Skeletal muscle satellite cell (primary cell): ENCODE measurements at regions not wholly inside any gene's neighbourhood (a gene's known extent, or its start where the extent isn't known, plus 50 kb on each side); places are given as distances from the start of the nearest gene placed in this dataset.

ENCODE experiments used
- H3K27me3 ChIP-seq: 2 replicates; pipeline ENCODE4 v1.7.0; 2013; ENCODE audit warnings: low read length; ENCODE audit not compliant: control insufficient read depth, insufficient read depth
- H3K36me3 ChIP-seq: 2 replicates; pipeline ENCODE4 v1.7.0; 2013; ENCODE audit warnings: mild to moderate bottlenecking, control low read depth, low read length; ENCODE audit not compliant: insufficient read depth
- H3K4me1 ChIP-seq: 2 replicates; pipeline ENCODE4 v1.7.0; 2013; ENCODE audit warnings: low read length; ENCODE audit not compliant: control insufficient read depth, insufficient read depth
- H3K4me2 ChIP-seq: 2 replicates; pipeline ENCODE4 v1.7.0; 2013; ENCODE audit warnings: mild to moderate bottlenecking, low read length
- H3K4me3 ChIP-seq: 2 replicates; pipeline ENCODE4 v1.7.0; 2013; ENCODE audit warnings: low read length
- H3K9ac ChIP-seq: 2 replicates; pipeline ENCODE4 v1.7.0; 2013; ENCODE audit warnings: mild to moderate bottlenecking, low read depth, low read length, moderate library complexity
- H3K9me3 ChIP-seq: replicated peaks from 2 replicates; pipeline ENCODE4 v1.7.0; 2013; ENCODE audit warnings: mild to moderate bottlenecking, control low read depth, low read length

GRCh38 chr7:16063221-16063620 is 358.1 kb downstream of the CRPPA start:
- Histone ChIP-seq H3K9me3 (no peaks in the 10 kb centered on the region), H3K4me3 (no peak overlapping the region), H3K9ac (no peak overlapping the region), H3K4me2 (no peak overlapping the region), H3K27me3 (peaks cover 6% of the 10 kb centered on the region), H3K4me1 (peaks cover 42% of the 10 kb centered on the region), H3K36me3 (no peaks in the 10 kb centered on the region)

- H3K27me3 ChIP-seq, result peaks cover 6% of the 10 kb centered on the region
- peak overlapping the region; percentile 17 for H3K4me3 ChIP-seq
- no peaks in the 10 kb centered on the region for H3K9me3 ChIP-seq
- peak overlapping the region; percentile 66 for H3K4me2 ChIP-seq
- no peaks in the 10 kb centered on the region for H3K36me3 ChIP-seq
- H3K4me1 ChIP-seq, result peaks cover 38% of the 10 kb centered on the region
- H3K9ac ChIP-seq, result peak overlapping the region; percentile 38
Observed at GRCh38 chr7:16062269-16062668, 359.1 kb downstream of the CRPPA start.

GRCh38 chr7:16061630-16062029 is 359.7 kb downstream of the CRPPA start:
- Histone ChIP-seq H3K4me3 (peak overlapping the region; percentile 17), H3K9ac (peak overlapping the region; percentile 38), H3K36me3 (no peaks in the 10 kb centered on the region), H3K4me2 (peak overlapping the region; percentile 66), H3K4me1 (peaks cover 31% of the 10 kb centered on the region), H3K9me3 (no peaks in the 10 kb centered on the region), H3K27me3 (peaks cover 6% of the 10 kb centered on the region)

GRCh38 chr7:16061011-16061410 is 360.3 kb downstream of the CRPPA start:
- peaks cover 25% of the 10 kb centered on the region for H3K4me1 ChIP-seq
- no peak overlapping the region for H3K4me2 ChIP-seq
- no peaks in the 10 kb centered on the region for H3K36me3 ChIP-seq
- H3K9ac ChIP-seq, result no peak overlapping the region
- H3K9me3 ChIP-seq, result no peaks in the 10 kb centered on the region
- peaks cover 6% of the 10 kb centered on the region for H3K27me3 ChIP-seq
- no peak overlapping the region for H3K4me3 ChIP-seq

- no peaks in the 10 kb centered on the region for H3K9me3 ChIP-seq
- H3K4me1 ChIP-seq, result peaks cover 24% of the 10 kb centered on the region
- no peak overlapping the region for H3K4me2 ChIP-seq
- no peak overlapping the region for H3K4me3 ChIP-seq
- no peaks in the 10 kb centered on the region for H3K36me3 ChIP-seq
- H3K9ac ChIP-seq, result no peak overlapping the region
- H3K27me3 ChIP-seq, result peaks cover 6% of the 10 kb centered on the region
Observed at GRCh38 chr7:16060502-16060901, 360.8 kb downstream of the CRPPA start.

GRCh38 chr7:16055263-16055976 is 365.9 kb downstream of the CRPPA start:
- no peaks in the 10 kb centered on the region for H3K36me3 ChIP-seq
- H3K4me2 ChIP-seq, result no peak overlapping the region
- H3K4me1 ChIP-seq, result peaks cover 8% of the 10 kb centered on the region
- no peaks in the 10 kb centered on the region for H3K9me3 ChIP-seq
- H3K4me3 ChIP-seq, result no peak overlapping the region
- H3K27me3 ChIP-seq, result no peaks in the 10 kb centered on the region
- H3K9ac ChIP-seq, result no peak overlapping the region

GRCh38 chr7:16051561-16052255 is 365.2 kb upstream of the MEOX2 start:
- Histone ChIP-seq H3K36me3 (no peaks in the 10 kb centered on the region), H3K4me3 (no peak overlapping the region), H3K4me2 (peak overlapping the region; percentile 33), H3K4me1 (peaks cover 8% of the 10 kb centered on the region), H3K27me3 (peaks cover 4% of the 10 kb centered on the region), H3K9me3 (no peaks in the 10 kb centered on the region), H3K9ac (no peak overlapping the region)

- H3K4me1 ChIP-seq, result no peaks in the 10 kb centered on the region
- peaks cover 4% of the 10 kb centered on the region for H3K27me3 ChIP-seq
- H3K4me2 ChIP-seq, result no peak overlapping the region
- no peak overlapping the region for H3K4me3 ChIP-seq
- no peak overlapping the region for H3K9ac ChIP-seq
- no peaks in the 10 kb centered on the region for H3K36me3 ChIP-seq
- no peaks in the 10 kb centered on the region for H3K9me3 ChIP-seq
Observed at GRCh38 chr7:16046041-16046440, 359.6 kb upstream of the MEOX2 start.

- H3K9ac ChIP-seq, result no peak overlapping the region
- H3K36me3 ChIP-seq, result no peaks in the 10 kb centered on the region
- H3K4me2 ChIP-seq, result no peak overlapping the region
- no peaks in the 10 kb centered on the region for H3K9me3 ChIP-seq
- H3K4me3 ChIP-seq, result no peak overlapping the region
- peaks cover 4% of the 10 kb centered on the region for H3K27me3 ChIP-seq
- no peaks in the 10 kb centered on the region for H3K4me1 ChIP-seq
Observed at GRCh38 chr7:16045296-16045695, 358.8 kb upstream of the MEOX2 start.

- Histone ChIP-seq H3K4me1 (no peaks in the 10 kb centered on the region), H3K9me3 (no peaks in the 10 kb centered on the region), H3K27me3 (no peaks in the 10 kb centered on the region), H3K36me3 (no peaks in the 10 kb centered on the region), H3K9ac (no peak overlapping the region), H3K4me2 (no peak overlapping the region), H3K4me3 (no peak overlapping the region)
Observed at GRCh38 chr7:16044645-16045044, 358.2 kb upstream of the MEOX2 start.

- no peak overlapping the region for H3K4me3 ChIP-seq
- no peaks in the 10 kb centered on the region for H3K27me3 ChIP-seq
- no peaks in the 10 kb centered on the region for H3K4me1 ChIP-seq
- no peak overlapping the region for H3K9ac ChIP-seq
- H3K36me3 ChIP-seq, result no peaks in the 10 kb centered on the region
- no peaks in the 10 kb centered on the region for H3K9me3 ChIP-seq
- no peak overlapping the region for H3K4me2 ChIP-seq
Observed at GRCh38 chr7:16040346-16040745, 353.9 kb upstream of the MEOX2 start.

- H3K4me1 ChIP-seq, result peaks cover 10% of the 10 kb centered on the region
- H3K9me3 ChIP-seq, result no peaks in the 10 kb centered on the region
- no peak overlapping the region for H3K4me2 ChIP-seq
- no peak overlapping the region for H3K9ac ChIP-seq
- H3K27me3 ChIP-seq, result no peaks in the 10 kb centered on the region
- H3K4me3 ChIP-seq, result no peak overlapping the region
- H3K36me3 ChIP-seq, result no peaks in the 10 kb centered on the region
Observed at GRCh38 chr7:16038906-16039305, 352.4 kb upstream of the MEOX2 start.
